ENCODE measurements at regions not wholly inside any gene's neighbourhood (a gene's known extent, or its start where the extent isn't known, plus 50 kb on each side); places are given as distances from the start of the nearest gene placed in this dataset.

DNA sequence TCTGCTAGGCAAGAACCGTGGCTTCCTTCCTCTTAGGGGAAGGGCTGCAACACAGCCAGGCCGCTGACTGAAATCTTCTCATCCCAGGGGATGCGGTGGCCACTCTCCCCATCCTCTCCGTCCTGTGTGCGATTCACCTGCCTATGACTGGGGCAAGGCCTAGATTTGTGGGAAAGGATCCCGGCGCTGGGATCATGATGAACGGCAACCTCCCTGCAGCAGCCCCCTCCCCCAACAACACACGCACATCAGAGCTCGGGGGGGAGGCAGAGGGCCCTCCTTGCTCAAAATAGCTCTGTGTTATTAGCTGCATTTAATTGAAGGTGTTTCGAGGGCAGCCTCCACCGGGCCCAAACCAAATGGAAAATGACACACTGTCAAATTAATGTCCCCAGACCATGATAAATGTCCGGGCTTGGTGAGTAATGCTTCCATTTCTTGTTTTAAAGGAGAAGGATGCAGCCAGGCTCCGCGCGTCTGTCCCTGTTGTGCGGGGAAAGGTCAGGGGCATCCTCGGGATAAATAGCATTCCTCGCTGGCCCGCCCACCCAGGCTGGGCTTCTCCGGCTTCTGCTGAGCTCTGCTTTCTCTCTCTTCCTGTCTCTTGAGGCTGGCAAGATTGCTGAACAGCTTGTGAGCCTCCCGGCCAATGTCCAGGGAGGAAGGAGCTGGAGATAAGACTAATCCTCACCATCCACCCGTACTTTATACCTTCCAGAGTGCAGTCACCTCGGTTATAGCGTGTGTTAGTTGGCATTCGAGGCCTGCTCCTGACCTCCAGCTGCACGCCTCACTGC, 56.4 kb upstream of the TLE3 start:
- TF ChIP-seq, protein P1, sequence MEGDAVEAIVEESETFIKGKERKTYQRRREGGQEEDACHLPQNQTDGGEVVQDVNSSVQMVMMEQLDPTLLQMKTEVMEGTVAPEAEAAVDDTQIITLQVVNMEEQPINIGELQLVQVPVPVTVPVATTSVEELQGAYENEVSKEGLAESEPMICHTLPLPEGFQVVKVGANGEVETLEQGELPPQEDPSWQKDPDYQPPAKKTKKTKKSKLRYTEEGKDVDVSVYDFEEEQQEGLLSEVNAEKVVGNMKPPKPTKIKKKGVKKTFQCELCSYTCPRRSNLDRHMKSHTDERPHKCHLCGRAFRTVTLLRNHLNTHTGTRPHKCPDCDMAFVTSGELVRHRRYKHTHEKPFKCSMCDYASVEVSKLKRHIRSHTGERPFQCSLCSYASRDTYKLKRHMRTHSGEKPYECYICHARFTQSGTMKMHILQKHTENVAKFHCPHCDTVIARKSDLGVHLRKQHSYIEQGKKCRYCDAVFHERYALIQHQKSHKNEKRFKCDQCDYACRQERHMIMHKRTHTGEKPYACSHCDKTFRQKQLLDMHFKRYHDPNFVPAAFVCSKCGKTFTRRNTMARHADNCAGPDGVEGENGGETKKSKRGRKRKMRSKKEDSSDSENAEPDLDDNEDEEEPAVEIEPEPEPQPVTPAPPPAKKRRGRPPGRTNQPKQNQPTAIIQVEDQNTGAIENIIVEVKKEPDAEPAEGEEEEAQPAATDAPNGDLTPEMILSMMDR (IDR thresholded peaks at IDR 0.05; ENCODE audit: low read depth, low read length, poor library complexity, severe bottlenecking), result no peak
- TF ChIP-seq EZH2phosphoT487 (IDR thresholded peaks at IDR 0.05; ENCODE audit: borderline replicate concordance, low read length), result no peak
